Heart left ventricle (tissue), 16 donors: ENCODE measurements at regions not wholly inside any gene's neighbourhood (a gene's known extent, or its start where the extent isn't known, plus 50 kb on each side); places are given as distances from the start of the nearest gene placed in this dataset.

Experiments
- ATAC-seq, 4 donors: fragments of 200-7000 bp; cut with Tn5 transposase; one replicate each; pipeline ENCODE4 v1.9.1; 2020 to 2022; ENCODE audit warnings: moderate library complexity in 4 of 4, mild to moderate bottlenecking in 3 of 4, moderate number of reproducible peaks in 1 of 4
- DNase-seq, 5 donors: peaks; one replicate each; pipeline ENCODE4 v3.0.0-alpha.2; 2020
- H3K27ac ChIP-seq, 12 donors: fragments of 200-600 bp; sonication (generic) in 4 of 12; one replicate each; pipeline versions ENCODE4 v1.5.0 to v1.8.0; 2016 to 2022; ENCODE audit warnings: mild to moderate bottlenecking in 2 of 12
- H3K27me3 ChIP-seq, 9 donors: fragments of 200-600 bp; sonication (generic) in 2 of 9; one replicate each; pipeline versions ENCODE4 v1.5.1 to v1.8.0; 2016 to 2022; ENCODE audit warnings: mild to moderate bottlenecking in 3 of 9
- H3K36me3 ChIP-seq, 9 donors: fragments of 200-600 bp; sonication (generic) in 2 of 9; one replicate each; pipeline versions ENCODE4 v1.5.0 to v1.8.0; 2018 to 2022; ENCODE audit warnings: mild to moderate bottlenecking in 2 of 9
- H3K4me1 ChIP-seq, 12 donors: fragments of 200-600 bp; sonication (generic) in 4 of 12; one replicate each; pipeline versions ENCODE4 v1.5.0 to v1.8.0; 2016 to 2022; ENCODE audit warnings: mild to moderate bottlenecking in 3 of 12
- H3K4me3 ChIP-seq, 12 donors: fragments of 200-600 bp; sonication (generic) in 4 of 12; one replicate each; pipeline versions ENCODE4 v1.5.0 to v1.8.0; 2017 to 2022; ENCODE audit warnings: mild to moderate bottlenecking in 9 of 12, moderate library complexity in 4 of 12
- H3K9me3 ChIP-seq, 12 donors: fragments of 200-600 bp; sonication (generic) in 4 of 12; one replicate each; pipeline versions ENCODE4 v1.5.0 to v1.8.0; 2016 to 2022; ENCODE audit warnings: mild to moderate bottlenecking in 1 of 12
- CTCF ChIP-seq, 12 donors: fragments of 200-600 bp; sonication (generic) in 4 of 12; IDR thresholded peaks; one replicate each; pipeline versions ENCODE4 v1.5.0 to v1.8.0; 2018 to 2022; ENCODE audit warnings: antibody characterized with exemption in 12 of 12, mild to moderate bottlenecking in 5 of 12
- POLR2A ChIP-seq, 2 donors: fragments of 450-650 bp; IDR thresholded peaks; one replicate each; pipeline ENCODE4 v1.6.1; 2017; ENCODE audit warnings: antibody characterized with exemption in 2 of 2, mild to moderate bottlenecking in 2 of 2, moderate library complexity in 2 of 2
- WGBS, 4 donors: extraction: QIAGEN DNeasy Blood & Tissue Kit in 2 of 4; methylation state at CpG; one replicate each; pipeline versions ENCODE4 v1.1.5 to v1.1.7; 2013 to 2018; 5-methylcytosine and 5-hydroxymethylcytosine counted together
- intact Hi-C, 10 donors: fragments of 100-400 bp; cut with DNase I; formaldehyde crosslinking; loops; one replicate each; pipeline versions ENCODE4 v1.11.1 to v1.14.2; 2022
- donor health status: ischemic (EF 13 %, LVEDD 7.1; RV severe dilation, severe dysfunction).
- donor health status: healthy with polysubstance abuse.
- donor health status: DM: no; HTN: yes; CAD: no.
- donor health status: DM: no; HTN: no; CAD: no.
- donor health status: ischemic (EF 25% LVEDD 6.9; RV normal size, moderate dysfunction).
- donor health status: ischemic (EF 25% LVEDD 5.7; RV mildly dilated, moderate dysfunction).
- donor health status: healthy.
- donor health status: DM: yes; HTN: yes; CAD: no.
- donor health status: ischemic (EF 35%, LVEDD 5.7; RV mildly dilated, moderate dysfunction).
- donor health status: nonischemic (EF 11% LVEDD 7.7; RV severe dilation, severe dysfunction).
- donor health status: DM: yes; HTN: yes; CAD: no.
- donor health status: PGD.
- donor health status: ischemic (EF 29% LVEDD 5.4; RV normal size, mild dysfunction).
- donor health status: nonischemic (EF 23%, LVEDD 6.1; RV moderate dilation, normal function).

GRCh38 chrX:45681891-45682290 is 481.2 kb upstream of the DIPK2B start:
- TF ChIP-seq CTCF (IDR thresholded peaks at IDR 0.05), result no peak
- no peak for TF ChIP-seq POLR2A (IDR thresholded peaks at IDR 0.05)
- H3K36me3 ChIP-seq, result no peaks in the 10 kb centered on the region
- whole genome bisulfite sequencing, 4 donors, result 91 to 100% (median 94%) methylated on average over 1 of the region's 1 CpG
- intact Hi-C loops, result no loop called here
- no peak overlapping the region for H3K27ac ChIP-seq
- H3K9me3 ChIP-seq, result no peaks in the 10 kb centered on the region
- ATAC-seq, result no peak
- no peak for DNase-seq
- H3K27me3 ChIP-seq, result peaks cover 0 to 18% (median 0%) of the 10 kb centered on the region in 9 donors
- H3K4me3 ChIP-seq, result no peak overlapping the region
- no peaks in the 10 kb centered on the region for H3K4me1 ChIP-seq

GRCh38 chrX:45669715-45670340 is 469.2 kb upstream of the DIPK2B start:
- Histone ChIP-seq H3K4me1 (no peaks in the 10 kb centered on the region), H3K36me3 (no peaks in the 10 kb centered on the region), H3K27me3 (peaks cover 0 to 19% (median 0%) of the 10 kb centered on the region in 9 donors), H3K9me3 (no peaks in the 10 kb centered on the region), H3K4me3 (no peak overlapping the region), H3K27ac (no peak overlapping the region)
- intact Hi-C loops, result no loop called here
- ATAC-seq, result no peak
- DNase-seq, result no peak
- 74 to 87% (median 76%) methylated on average over 5 of the region's 5 CpGs for WGBS, 4 donors
- TF ChIP-seq CTCF (IDR thresholded peaks at IDR 0.05), result no peak

- intact Hi-C loops, result no loop called here
- no peak overlapping the region for H3K27ac ChIP-seq
- H3K4me3 ChIP-seq, result no peak overlapping the region
- H3K36me3 ChIP-seq, result no peaks in the 10 kb centered on the region
- DNase-seq (no peak), ATAC-seq (no peak)
- peaks cover 0 to 12% (median 0%) of the 10 kb centered on the region in 9 donors for H3K27me3 ChIP-seq
- no peaks in the 10 kb centered on the region for H3K9me3 ChIP-seq
- TF ChIP-seq CTCF (IDR thresholded peaks at IDR 0.05) (no peak), POLR2A (IDR thresholded peaks at IDR 0.05) (no peak)
- 59 to 70% (median 62%) methylated on average over 6 of the region's 6 CpGs for WGBS, 4 donors
- no peaks in the 10 kb centered on the region for H3K4me1 ChIP-seq
These were observed 468.2 kb upstream of the DIPK2B start for GRCh38 chrX:45668686-45669443.

GRCh38 chrX:45667666-45668065 is 467.0 kb upstream of the DIPK2B start:
- no peaks in the 10 kb centered on the region for H3K36me3 ChIP-seq
- TF ChIP-seq CTCF (IDR thresholded peaks at IDR 0.05), result no peak
- TF ChIP-seq POLR2A (IDR thresholded peaks at IDR 0.05), result no peak
- intact Hi-C loops, result no loop called here
- ATAC-seq (no peak), DNase-seq (no peak)
- H3K4me1 ChIP-seq, result no peaks in the 10 kb centered on the region
- H3K4me3 ChIP-seq, result no peak overlapping the region
- no peak overlapping the region for H3K27ac ChIP-seq
- WGBS, 4 donors, result 80 to 100% (median 94%) methylated on average over 1 of the region's 1 CpG
- no peaks in the 10 kb centered on the region for H3K9me3 ChIP-seq
- peaks cover 0 to 11% (median 0%) of the 10 kb centered on the region in 9 donors for H3K27me3 ChIP-seq
